NCI-H146 (cell line): ENCODE measurements at regions not wholly inside any gene's neighbourhood (a gene's known extent, or its start where the extent isn't known, plus 50 kb on each side); places are given as distances from the start of the nearest gene placed in this dataset.

Experiments used
- DNase-seq: peaks from one replicate; lab custom pipeline; 2025; lab: John Stamatoyannopoulos, UW

- no peak for DNase-seq
Measured at GRCh38 chr6:121499666-121500065, 64.2 kb downstream of the GJA1 start.

GRCh38 chr6:121503589-121503991, 68.1 kb downstream of the GJA1 start:
- DNase-seq, result no peak

- no peak for DNase-seq
Measured at GRCh38 chr6:121504227-121504626, 68.8 kb downstream of the GJA1 start.

DNA sequence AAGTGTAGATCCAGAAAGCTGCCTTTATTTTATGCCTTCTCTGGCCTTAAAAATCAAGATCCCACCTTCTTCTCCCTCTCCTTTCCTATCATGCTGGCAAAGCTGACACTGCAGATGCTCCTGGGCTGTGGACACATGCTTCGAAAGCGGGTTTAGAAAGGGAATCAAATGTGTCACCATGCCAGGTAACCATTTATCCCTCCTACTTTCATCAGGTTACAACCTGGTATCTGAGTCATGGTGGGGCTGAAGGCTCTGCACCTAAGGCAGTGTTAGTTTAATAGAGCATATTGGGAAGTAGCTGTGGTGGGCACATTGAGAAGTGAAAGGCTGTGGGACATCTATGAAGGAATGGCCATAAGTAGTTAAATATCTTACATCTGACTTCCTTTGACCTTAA, 69.8 kb downstream of the GJA1 start:
- no peak for DNase-seq

GRCh38 chr6:121506761-121507754, 71.6 kb downstream of the GJA1 start:
- DNase-seq, result no peak

- no peak for DNase-seq
Measured at GRCh38 chr6:121510568-121511177, 75.2 kb downstream of the GJA1 start.

DNA sequence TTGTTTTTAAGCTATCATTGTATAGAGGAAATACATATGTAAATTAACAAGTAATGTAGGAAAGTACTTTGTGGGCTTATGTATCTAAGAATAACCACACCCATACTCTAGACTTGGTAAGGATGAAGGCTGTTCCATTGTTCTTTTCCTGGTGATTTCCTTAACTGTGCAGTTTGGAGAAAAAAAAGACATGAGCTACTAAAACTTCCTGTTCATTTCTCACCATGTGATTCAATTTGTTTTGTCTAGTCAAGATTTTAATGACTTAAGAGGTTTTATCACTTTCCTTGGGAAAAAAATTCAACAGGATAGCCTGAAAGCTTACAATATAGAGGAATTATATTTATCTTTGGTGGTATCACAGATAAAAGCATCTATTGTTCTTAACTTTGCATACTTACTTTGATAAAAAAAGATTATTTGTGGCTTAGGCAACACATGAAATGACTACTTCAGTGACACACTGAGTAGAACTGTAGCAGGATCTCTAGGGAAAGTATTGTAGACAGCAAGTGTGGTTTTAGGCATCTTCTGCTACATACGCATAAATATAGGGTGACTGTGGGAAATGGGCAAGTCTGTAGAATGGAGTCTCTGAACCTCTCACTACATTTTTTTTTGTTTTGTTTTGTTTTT, 80.3 kb downstream of the GJA1 start:
- DNase-seq, result no peak

DNA sequence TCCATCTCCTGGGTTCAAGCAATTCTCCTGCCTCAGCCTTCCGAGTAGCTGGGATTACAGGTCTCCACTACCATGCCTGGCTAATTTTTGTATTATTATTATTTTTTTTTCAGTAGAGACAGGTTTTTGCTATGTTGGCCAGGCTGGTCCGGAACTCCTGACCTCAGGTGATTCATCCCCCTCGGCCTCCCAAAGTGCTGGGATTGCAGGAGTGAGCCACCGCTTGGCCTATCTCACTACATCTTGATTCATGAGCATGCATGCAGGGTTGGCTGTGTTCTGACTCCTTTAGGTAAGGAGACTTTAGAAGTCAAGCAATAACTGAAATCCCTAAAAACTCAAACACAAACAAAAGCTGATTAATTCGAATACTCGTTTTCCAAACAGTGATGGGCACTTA, 80.9 kb downstream of the GJA1 start:
- DNase-seq, result no peak

- DNase-seq, result no peak
Measured at GRCh38 chr6:121520337-121521163, 85.1 kb downstream of the GJA1 start.

DNA sequence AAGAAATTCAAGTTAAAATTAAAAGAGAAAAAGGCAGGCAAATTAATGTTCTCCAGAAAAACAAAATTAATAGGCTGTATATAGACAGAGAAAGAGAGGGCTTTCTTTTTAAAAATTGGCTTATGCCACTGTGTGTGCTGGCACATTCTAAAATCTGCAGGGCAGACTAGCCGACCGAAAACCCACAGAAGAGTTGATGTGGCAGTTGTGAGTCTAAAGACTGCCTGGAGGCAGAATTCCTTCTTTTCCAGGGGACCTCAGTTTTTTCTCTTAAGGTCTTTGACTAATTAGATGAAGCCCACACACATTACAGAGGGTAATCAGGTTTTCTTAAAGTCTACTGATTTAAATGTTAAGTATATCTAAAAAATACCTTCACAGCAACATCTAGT, 85.7 kb downstream of the GJA1 start:
- no peak for DNase-seq

DNA sequence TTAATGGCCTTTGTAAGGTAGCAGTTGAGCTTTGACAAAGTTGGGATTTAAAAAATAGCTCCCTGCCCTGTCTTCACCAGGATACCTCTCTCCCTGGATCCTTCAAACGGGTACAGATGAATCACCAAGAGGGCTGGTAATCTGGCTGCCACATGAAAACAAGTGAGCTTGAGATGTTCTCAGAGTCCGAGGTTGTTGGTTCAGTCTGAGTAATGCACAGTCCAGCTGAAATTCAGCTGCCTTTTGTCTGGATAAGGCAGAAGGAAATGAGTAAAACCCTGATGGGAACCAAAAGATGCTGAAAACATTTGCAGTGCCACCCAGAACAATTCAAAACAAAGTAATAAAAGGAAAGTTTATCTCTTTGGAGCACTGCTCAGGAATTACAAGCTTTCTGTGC, 86.8 kb downstream of the GJA1 start:
- no peak for DNase-seq

GRCh38 chr6:121522771-121523386, 87.4 kb downstream of the GJA1 start:
- DNase-seq, result no peak

DNA sequence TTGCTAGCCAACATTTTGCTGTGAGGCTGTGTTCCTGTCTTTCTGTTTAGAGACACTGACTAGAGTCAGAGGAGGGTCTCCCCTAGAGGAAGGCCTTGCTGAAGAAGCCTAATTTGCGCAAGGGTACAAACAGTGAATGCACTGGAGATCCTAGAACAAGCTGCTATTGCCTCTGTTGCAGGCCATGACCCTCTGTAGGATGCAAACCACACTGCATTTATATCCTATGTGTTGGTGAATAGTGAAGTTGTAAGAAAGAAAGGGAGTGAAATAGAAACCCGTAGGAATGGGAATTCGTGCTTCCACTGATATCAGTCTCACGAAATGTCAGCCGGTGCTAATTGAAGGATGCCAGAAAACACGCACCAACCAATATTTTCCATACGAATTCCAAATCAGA, 88.2 kb downstream of the GJA1 start:
- DNase-seq, result no peak

GRCh38 chr6:121526282-121526681, 90.8 kb downstream of the GJA1 start:
- no peak for DNase-seq

GRCh38 chr6:121531658-121532169, 96.3 kb downstream of the GJA1 start:
- DNase-seq, result peak; percentile 81

DNA sequence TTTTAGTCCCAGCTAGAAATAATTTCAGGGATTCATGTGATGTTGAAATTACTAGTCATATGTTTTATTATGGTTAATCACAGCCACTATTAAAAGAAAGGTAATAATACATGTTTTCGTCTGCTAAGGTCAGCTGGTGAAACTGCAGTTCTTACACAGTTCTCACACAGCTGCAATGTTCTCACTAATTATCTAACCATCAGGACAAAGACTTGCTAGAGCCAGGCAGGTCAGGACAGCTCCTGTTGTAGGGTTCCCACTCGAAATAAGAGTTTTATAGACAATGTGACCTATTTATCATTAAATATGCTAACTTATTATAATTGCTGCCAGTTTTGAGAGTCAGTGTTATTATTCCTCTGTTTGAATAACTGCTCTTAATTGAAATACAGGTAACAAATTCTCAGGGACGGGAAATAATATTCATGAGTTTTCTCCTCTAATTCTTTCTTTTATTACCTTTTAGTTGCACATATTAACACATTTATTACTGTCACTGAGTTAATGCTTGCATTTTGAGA, 97.9 kb downstream of the GJA1 start:
- DNase-seq, result peak; percentile 65

DNA sequence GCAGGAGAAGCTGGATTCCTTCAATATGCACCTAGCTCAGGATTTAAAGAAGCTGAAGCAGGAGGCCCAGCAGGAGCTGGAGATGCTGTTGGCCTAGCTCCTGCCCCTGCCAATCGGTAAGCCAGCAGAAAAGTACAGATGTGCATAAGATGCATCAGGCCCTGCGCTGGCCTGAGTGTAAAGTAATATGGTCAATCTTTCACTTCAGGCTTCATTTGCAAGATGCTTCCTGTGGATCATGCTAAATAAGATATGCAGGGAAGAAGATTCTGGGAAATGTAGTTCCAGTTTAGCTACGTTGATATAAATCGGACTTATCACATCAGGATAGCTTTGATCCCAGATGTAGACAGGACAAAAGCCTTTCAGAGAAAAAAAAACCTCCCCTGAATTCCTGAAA, 100.3 kb downstream of the GJA1 start:
- no peak for DNase-seq

GRCh38 chr6:121536345-121536744, 100.9 kb downstream of the GJA1 start:
- no peak for DNase-seq

DNA sequence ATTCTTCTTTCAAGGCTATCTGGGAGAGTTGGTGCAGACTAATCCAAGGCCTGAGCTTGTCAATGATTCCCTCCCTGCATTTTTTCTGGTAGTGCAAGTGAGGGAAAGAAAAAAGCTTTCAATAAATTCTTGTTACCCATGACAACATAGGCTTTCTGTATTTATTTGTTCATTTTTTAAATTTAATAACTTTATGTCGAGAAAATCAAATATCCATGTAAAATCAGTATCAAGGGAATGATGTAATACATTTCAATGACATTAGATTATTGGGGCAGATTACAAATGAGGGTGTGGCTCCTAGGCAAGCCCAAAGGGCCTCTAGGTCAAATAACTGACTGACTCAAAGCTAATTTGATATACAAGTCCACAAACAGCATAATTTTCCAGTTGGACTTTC, 104.0 kb downstream of the GJA1 start:
- no peak for DNase-seq

DNA sequence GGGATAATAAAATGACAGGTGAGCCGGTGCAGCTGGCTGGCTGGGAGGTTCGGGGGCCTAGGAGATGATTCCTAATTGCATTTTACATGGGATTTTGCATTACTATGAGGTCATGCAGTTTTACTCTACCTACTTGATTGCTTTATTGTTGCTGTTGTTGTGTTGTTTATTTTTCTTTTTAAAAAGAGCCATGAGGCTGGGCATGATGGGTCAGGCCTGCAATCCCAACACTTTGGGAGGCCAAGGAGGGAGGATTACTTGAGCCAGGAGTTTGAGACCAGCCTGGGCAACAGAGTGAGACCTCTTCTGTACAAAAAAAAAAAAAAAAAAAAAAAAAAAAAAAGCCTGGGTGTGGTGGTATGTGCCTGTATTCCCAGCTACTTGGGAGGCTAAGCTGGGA, 104.8 kb downstream of the GJA1 start:
- no peak for DNase-seq

GRCh38 chr6:121544691-121545090, 109.2 kb downstream of the GJA1 start:
- no peak for DNase-seq
